ENCODE measurements at regions not wholly inside any gene's neighbourhood (a gene's known extent, or its start where the extent isn't known, plus 50 kb on each side); places are given as distances from the start of the nearest gene placed in this dataset.

DNA sequence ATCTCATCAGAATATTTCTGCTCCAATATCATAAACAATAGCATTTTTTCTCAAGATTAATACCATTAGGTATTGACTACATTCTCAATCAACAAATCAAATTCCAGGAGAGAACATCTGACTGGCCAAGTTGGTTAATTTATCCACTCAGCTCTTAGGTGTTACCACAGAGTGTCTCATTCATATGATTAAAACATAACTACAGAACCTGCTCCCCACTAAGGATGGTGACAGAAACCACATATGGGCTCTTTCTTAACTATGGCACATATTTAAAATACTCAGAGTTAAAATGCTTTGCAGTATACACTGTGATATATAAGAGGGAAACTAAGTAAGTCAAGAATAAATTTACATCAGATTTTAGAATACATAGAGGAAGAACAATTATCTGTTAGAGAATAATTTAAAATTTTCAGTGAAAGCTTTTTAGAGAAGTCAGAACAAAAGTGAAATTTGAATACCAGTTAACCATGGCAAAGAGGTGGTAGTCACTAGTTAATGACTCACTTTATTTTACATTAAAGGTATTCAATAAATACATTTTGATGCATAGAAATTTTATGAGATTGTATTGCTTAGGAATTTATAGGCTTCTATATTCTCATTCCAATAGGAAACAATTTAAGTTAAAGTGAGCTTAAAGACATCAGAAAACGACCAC, 1120.8 kb upstream of the TMEFF2 start:
- TF ChIP-seq, protein P1, sequence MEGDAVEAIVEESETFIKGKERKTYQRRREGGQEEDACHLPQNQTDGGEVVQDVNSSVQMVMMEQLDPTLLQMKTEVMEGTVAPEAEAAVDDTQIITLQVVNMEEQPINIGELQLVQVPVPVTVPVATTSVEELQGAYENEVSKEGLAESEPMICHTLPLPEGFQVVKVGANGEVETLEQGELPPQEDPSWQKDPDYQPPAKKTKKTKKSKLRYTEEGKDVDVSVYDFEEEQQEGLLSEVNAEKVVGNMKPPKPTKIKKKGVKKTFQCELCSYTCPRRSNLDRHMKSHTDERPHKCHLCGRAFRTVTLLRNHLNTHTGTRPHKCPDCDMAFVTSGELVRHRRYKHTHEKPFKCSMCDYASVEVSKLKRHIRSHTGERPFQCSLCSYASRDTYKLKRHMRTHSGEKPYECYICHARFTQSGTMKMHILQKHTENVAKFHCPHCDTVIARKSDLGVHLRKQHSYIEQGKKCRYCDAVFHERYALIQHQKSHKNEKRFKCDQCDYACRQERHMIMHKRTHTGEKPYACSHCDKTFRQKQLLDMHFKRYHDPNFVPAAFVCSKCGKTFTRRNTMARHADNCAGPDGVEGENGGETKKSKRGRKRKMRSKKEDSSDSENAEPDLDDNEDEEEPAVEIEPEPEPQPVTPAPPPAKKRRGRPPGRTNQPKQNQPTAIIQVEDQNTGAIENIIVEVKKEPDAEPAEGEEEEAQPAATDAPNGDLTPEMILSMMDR (IDR thresholded peaks at IDR 0.05; ENCODE audit: insufficient read depth, low read depth, low read length) = no peak
- TF ChIP-seq EZH2 (IDR thresholded peaks at IDR 0.05; ENCODE audit: insufficient read depth, low read length) = no peak
